Small intestine (tissue), 7 donors: ENCODE measurements at regions not wholly inside any gene's neighbourhood (a gene's known extent, or its start where the extent isn't known, plus 50 kb on each side); places are given as distances from the start of the nearest gene placed in this dataset.
"Not testable (repeated sequence)": the region's sequence is repeated elsewhere in the genome, so short reads cannot be mapped to it uniquely, and the experiment has no call there.

Experiments
- DNase-seq, 2 donors: peaks; one replicate each; pipeline versions ENCODE4 v3.0.0 to v3.0.0-alpha.2; 2013
- FAIRE-seq: peaks from 2 replicates; lab custom pipeline; 2012; peaks lifted over from hg19 to GRCh38; lab: Jason Lieb, UNC
- H3K27ac ChIP-seq, 3 donors: one replicate each; pipeline ENCODE4 v1.5.1; 2013; ENCODE audit warnings: low read length in 2 of 3, mild to moderate bottlenecking in 2 of 3, control low read depth in 1 of 3, inconsistent platforms in 1 of 3, low read depth in 1 of 3, moderate library complexity in 1 of 3
- H3K27me3 ChIP-seq, 3 donors: one replicate each; pipeline ENCODE4 v1.6.1; 2013; ENCODE audit warnings: low read length in 3 of 3, inconsistent platforms in 1 of 3; ENCODE audit not compliant: control insufficient read depth in 3 of 3, insufficient read depth in 3 of 3
- H3K36me3 ChIP-seq, 3 donors: one replicate each; pipeline ENCODE4 v1.6.1; 2013; ENCODE audit warnings: low read length in 3 of 3, inconsistent platforms in 1 of 3, low read depth in 1 of 3, mild to moderate bottlenecking in 1 of 3, moderate library complexity in 1 of 3; ENCODE audit not compliant: control insufficient read depth in 3 of 3, insufficient read depth in 2 of 3
- H3K4me1 ChIP-seq, 3 donors: one replicate each; pipeline ENCODE4 v1.6.1; 2013; ENCODE audit warnings: low read length in 2 of 3, inconsistent platforms in 1 of 3, low read depth in 1 of 3, mild to moderate bottlenecking in 1 of 3, moderate library complexity in 1 of 3; ENCODE audit not compliant: control insufficient read depth in 3 of 3, insufficient read depth in 2 of 3
- H3K4me3 ChIP-seq, 3 donors: one replicate each; pipeline ENCODE4 v1.5.1; 2013; ENCODE audit warnings: low read length in 3 of 3, control low read depth in 1 of 3, inconsistent platforms in 1 of 3, low read depth in 1 of 3, mild to moderate bottlenecking in 1 of 3, moderate library complexity in 1 of 3
- H3K9me3 ChIP-seq, 2 donors: one replicate each; pipeline ENCODE4 v1.6.1; 2013; ENCODE audit warnings: low read depth in 1 of 2, low read length in 1 of 2; ENCODE audit not compliant: control insufficient read depth in 2 of 2, insufficient read depth in 1 of 2
- WGBS, 3 donors: extraction: QIAGEN DNeasy Blood & Tissue Kit; methylation state at CpG; one replicate each; pipeline ENCODE4 v1.1.7; 2013; 5-methylcytosine and 5-hydroxymethylcytosine counted together
- donor health status: healthy with polysubstance abuse.
- donor health status: control.
- donor health status: control.
- donor health status: Bipolar disorder and iron deficiency.
- donor health status: healthy.

DNA sequence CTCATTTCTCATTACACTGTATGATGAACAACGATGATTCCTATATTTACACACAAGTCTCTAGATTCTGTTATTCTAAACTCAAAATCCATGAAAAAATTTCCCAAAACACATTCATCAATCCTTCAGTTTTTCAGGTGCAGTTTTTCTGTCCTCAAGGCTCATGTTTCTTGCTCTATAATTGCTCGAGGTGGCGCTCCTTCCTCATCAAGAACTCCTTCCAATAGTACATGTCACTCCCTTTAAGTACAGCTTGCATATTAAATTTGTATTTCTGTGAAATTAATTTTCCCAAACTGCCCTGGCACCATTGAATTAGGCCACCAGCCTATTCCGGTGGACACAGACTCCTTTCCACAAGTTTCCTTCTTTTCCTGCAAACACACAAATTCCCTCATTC is 188.7 kb upstream of the MINDY3 start:
- WGBS, 3 donors, result 84 to 88% (median 86%) methylated on average over 4 of the region's 4 CpGs
- no peak for FAIRE-seq
- H3K27ac ChIP-seq, result no peak overlapping the region
- DNase-seq, result no peak
- H3K27me3 ChIP-seq, result no peaks in the 10 kb centered on the region
- no peaks in the 10 kb centered on the region for H3K4me1 ChIP-seq
- H3K9me3 ChIP-seq, result no peaks in the 10 kb centered on the region
- no peaks in the 10 kb centered on the region for H3K36me3 ChIP-seq
- no peak overlapping the region for H3K4me3 ChIP-seq

DNA sequence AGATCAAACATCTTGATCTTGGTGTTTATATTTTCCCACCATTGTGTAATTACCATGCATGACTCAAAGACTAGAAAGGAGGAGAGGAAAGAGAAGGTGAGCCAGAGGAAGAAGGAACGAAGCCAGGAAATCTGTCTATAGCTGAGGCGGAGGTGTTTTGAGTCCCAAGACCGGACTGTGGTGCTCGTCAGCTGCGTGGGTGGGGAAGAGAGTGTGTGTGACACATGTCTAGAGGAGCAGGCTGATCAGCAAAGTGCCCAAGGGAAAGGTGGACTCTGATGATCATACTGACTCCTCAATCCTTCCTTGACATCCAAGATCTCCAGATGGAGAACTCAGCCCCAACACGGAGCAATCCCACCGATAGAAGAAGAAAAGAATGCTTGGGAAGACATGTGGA is 189.5 kb upstream of the MINDY3 start:
- DNase-seq, result no peak
- Histone ChIP-seq H3K27ac (no peak overlapping the region), H3K9me3 (no peaks in the 10 kb centered on the region), H3K4me1 (no peaks in the 10 kb centered on the region), H3K36me3 (no peaks in the 10 kb centered on the region), H3K27me3 (no peaks in the 10 kb centered on the region), H3K4me3 (no peak overlapping the region)
- FAIRE-seq, result no peak
- WGBS, 3 donors, result 85 to 90% (median 89%) methylated on average over 7 of the region's 7 CpGs

DNA sequence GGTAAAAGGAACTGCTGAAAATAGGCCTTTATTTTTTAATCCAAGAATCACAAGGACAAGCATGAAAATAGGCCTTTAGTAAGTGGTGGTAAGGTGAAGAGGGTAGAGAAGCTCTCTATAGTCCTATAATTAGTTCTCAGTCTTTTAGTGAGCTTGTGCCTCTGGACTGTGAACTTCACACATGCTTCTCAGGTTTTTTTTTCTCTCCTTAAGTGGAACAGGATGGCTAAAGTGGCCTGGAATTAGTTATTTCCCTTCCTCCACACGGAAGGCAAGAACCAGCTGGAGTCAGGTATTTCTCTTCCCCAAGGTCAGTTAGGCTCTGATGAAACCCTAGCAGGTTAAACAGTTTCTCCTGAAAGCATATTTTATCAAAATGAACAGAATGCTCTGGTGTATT is 203.0 kb upstream of the MINDY3 start:
- no peak for FAIRE-seq
- Histone ChIP-seq H3K9me3 (no peaks in the 10 kb centered on the region), H3K4me3 (no peak overlapping the region), H3K36me3 (no peaks in the 10 kb centered on the region), H3K27me3 (no peaks in the 10 kb centered on the region), H3K4me1 (no peaks in the 10 kb centered on the region), H3K27ac (no peak overlapping the region)
- 20 to 43% (median 41%) methylated on average over 1 of the region's 1 CpG for WGBS, 3 donors
- no peak for DNase-seq

DNA sequence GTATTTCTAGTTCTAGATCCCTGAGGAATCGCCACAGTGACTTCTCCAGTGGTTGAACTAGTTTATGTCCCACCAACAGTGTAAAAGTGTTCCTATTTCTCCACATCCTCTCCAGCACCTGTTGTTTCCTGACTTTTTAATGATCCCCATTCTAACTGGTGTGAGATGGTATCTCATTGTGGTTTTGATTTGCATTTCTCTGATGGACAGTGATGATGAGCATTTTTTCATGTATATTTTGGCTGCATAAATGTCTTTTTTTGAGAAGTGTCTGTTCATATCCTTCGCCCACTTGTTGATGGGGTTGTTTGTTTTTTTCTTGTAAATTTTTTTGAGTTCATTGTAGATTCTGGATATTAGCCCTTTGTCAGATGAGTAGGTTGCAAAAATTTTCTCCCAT is 223.2 kb upstream of the MINDY3 start:
- not testable (repeated sequence) for FAIRE-seq, DNase-seq, H3K9me3 ChIP-seq, H3K27ac ChIP-seq, H3K4me3 ChIP-seq, H3K36me3 ChIP-seq, H3K4me1 ChIP-seq, H3K27me3 ChIP-seq
- 85 to 92% (median 86%) methylated on average over 2 of the region's 2 CpGs for WGBS, 3 donors

DNA sequence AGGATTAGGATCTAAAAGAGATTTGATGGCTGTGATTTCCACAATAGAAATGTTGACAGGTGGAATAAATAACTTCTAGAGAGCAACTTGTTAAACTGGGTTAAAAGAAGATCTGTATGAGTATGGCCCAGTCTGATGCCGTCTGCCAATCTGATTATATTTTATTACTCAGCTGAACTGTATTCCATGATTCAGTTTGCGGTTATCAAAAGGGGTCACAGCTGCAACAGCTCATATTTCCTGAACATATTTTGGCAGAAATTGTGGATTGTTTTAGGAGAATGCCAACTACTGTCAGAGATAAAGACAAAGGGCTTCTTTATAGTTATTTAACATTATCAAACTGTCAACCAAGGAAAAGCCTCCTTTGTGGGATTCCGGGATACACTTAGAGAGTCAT is 244.8 kb upstream of the MINDY3 start:
- no peak for FAIRE-seq
- H3K27ac ChIP-seq, result no peak overlapping the region
- H3K9me3 ChIP-seq, result no peaks in the 10 kb centered on the region
- no peaks in the 10 kb centered on the region for H3K4me1 ChIP-seq
- no peaks in the 10 kb centered on the region for H3K27me3 ChIP-seq
- H3K36me3 ChIP-seq, result no peaks in the 10 kb centered on the region
- WGBS, 3 donors, result 72 to 88% (median 86%) methylated on average over 3 of the region's 3 CpGs
- no peak for DNase-seq
- H3K4me3 ChIP-seq, result no peak overlapping the region

DNA sequence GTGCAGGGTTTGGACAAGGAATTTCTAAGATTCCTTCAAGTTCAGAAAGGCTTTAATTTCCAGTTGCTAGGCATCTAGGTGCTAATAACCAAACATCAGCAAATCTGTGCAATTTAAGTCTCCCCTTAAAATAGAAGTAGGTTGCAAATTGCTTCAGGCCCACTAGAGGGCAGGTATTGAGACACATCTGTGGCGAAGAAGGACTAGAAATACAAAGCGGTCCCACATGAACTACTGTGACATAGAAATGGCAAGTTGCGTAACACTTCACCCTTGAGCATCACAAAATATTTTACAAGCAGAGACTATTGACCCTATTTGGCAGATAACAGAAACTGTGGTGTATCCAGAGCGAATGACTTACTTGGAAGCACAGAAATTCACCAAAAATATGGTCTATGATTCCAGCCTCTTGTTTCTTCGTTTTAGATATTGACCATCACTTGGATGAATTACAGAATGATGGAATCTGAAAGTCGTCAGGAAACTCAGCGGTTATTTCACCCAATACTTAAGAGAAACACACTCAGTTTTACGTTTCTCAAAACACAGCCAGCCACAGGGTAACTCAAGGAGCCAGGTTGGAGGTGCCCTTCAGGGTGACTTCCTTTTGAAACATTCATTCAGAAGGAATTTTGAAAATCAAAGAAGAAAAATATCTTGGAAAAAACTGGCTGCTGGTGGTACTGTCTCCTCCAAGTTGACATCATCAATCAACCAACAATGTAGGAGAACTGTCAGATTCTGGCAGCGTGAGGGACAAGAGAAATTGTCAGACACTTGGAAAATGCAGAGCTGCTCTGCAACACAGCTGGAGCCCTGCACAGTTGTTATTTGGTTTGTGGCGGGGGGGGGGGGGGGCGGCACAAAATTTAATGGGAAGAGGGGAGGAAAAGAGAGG is 256.3 kb upstream of the MINDY3 start:
- H3K4me3 ChIP-seq, result no peak overlapping the region
- DNase-seq, result peak; percentile 2 to 6
- 54 to 61% (median 60%) methylated on average over 10 to 11 of the region's 11 CpGs for WGBS, 3 donors
- H3K9me3 ChIP-seq, result no peaks in the 10 kb centered on the region
- H3K27me3 ChIP-seq, result no peaks in the 10 kb centered on the region
- no peak for FAIRE-seq
- H3K4me1 ChIP-seq, result no peaks in the 10 kb centered on the region
- no peak overlapping the region for H3K27ac ChIP-seq
- H3K36me3 ChIP-seq, result no peaks in the 10 kb centered on the region

DNA sequence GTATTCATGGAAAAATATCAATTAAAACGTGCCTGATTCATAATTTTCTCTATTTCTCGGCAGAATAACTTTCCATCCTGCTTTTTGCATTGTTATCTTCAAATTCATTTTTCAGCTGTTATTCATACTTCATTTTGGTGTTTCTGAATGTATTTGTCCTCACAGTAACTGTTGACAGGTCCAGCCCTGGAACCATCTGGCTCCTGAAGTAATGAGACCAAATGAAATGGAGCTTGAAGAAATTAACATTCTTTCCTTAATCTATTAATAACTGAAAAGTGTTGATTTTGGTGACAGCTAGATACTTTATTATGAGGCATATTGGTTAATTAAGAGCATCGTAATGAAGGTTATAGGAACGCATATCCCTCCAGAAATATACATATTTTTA is 257.0 kb upstream of the MINDY3 start:
- 68 to 72% (median 71%) methylated on average over 4 of the region's 4 CpGs for whole genome bisulfite sequencing, 3 donors
- Histone ChIP-seq H3K27me3 (no peaks in the 10 kb centered on the region), H3K27ac (no peak overlapping the region), H3K4me1 (no peaks in the 10 kb centered on the region), H3K4me3 (no peak overlapping the region), H3K36me3 (no peaks in the 10 kb centered on the region), H3K9me3 (no peaks in the 10 kb centered on the region)
- FAIRE-seq, result no peak
- DNase-seq, result no peak

DNA sequence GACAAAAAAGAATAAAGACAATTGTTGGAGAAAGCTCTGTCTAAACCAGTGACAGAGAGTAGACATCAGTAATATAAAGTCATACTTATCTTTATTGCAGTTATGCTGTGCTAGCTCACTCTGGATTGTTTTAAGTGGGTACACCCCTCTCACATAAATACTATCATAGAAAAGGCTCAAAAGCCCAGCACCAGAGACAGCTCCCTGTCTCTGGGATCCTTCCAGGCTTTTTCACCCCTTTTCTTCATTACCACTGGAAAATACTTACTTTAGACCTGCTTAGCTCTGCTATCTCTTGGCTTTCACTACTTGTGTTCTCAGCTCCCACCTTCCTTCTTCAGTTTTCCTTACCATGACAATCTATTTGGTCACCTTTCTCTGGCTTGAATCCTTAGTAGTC is 259.1 kb upstream of the MINDY3 start:
- Histone ChIP-seq H3K4me1 (no peaks in the 10 kb centered on the region), H3K9me3 (no peaks in the 10 kb centered on the region), H3K36me3 (no peaks in the 10 kb centered on the region), H3K27me3 (no peaks in the 10 kb centered on the region), H3K4me3 (no peak overlapping the region), H3K27ac (no peak overlapping the region)
- FAIRE-seq, result no peak
- DNase-seq, result no peak

DNA sequence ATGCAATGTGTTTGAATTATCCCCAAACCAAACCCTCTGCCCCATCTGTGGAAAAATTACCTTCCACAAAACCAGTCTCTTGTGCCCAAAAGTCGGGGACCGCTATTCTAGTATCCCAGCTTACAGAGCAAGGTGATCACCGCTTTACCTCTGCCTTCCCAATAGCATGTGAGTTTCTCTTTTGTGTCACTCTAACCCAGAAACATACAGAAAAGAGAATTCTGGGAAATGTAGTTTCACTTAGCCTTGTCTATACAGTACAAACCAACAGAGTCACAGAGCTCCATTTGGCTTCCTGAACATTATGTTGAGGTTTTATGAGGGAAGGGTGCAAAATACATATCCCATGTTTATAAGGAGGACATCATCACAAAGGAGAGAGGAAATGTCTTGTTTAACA is 260.3 kb upstream of the MINDY3 start:
- no peak overlapping the region for H3K4me3 ChIP-seq
- no peaks in the 10 kb centered on the region for H3K36me3 ChIP-seq
- H3K9me3 ChIP-seq, result no peaks in the 10 kb centered on the region
- no peaks in the 10 kb centered on the region for H3K4me1 ChIP-seq
- no peak for FAIRE-seq
- 71 to 88% (median 79%) methylated on average over 3 of the region's 3 CpGs for WGBS, 3 donors
- H3K27me3 ChIP-seq, result no peaks in the 10 kb centered on the region
- H3K27ac ChIP-seq, result no peak overlapping the region
- no peak for DNase-seq
